NCI-H69 (cell line): ENCODE measurements at regions not wholly inside any gene's neighbourhood (a gene's known extent, or its start where the extent isn't known, plus 50 kb on each side); places are given as distances from the start of the nearest gene placed in this dataset.

Experiments used
- DNase-seq: peaks from one replicate; lab custom pipeline; 2025; lab: John Stamatoyannopoulos, UW

DNA sequence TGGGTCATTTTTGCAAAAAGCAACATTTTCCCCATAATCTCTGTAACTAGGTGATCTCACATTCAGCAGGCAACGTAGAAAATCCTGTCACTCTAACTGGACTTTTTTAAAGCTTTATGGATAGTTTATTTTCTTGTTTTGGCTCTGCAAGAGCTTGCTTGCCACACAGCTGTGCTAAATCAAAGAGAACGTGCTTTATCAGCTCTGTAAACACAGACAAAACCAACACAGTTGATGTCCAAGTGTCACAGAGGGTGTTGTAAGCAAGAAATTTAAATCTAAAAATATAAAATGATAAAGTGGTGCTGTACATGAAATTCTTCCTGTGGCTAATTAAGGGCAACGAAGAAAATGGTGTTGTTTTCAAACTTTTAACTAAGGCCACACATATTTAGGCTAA is 97.5 kb upstream of the STAC start:
- DNase-seq = no peak

DNA sequence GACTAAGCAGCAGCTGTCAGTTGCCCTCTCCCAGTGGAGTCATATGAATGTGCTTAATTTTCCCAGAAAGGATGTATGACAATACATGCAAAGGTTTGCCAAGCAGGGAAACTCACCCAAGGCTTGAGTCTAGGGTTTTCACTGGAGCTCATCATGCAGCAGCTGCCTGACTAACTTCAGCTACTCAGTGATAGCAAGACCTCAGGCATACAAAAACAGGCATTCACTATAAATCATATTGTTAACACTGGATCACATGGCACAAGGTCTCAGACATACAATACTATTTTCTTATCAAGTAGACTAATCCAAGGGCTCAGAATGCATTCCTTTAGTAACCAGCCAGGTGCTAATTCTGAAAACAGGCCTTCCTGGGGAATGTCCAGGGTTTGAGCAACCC is 85.0 kb upstream of the STAC start:
- no peak for DNase-seq

DNA sequence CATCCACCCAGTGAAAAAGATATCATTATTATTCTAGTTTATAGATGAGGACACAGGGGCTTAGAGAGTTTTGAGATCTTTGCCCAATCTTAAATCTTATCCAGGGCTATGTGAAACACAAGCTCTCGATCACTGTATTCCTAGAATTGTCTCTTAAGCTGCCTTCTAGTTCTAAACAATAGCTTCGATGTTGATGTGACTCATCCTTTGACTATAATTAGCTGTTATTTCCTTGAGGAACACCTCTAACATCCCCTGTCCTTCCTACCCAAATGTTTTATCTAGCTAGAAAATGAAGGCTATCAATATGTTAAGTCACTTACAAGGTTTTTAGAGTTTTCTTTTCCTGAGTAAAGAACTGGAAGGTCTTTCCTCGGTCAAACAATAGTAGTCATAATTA is 83.1 kb upstream of the STAC start:
- no peak for DNase-seq

DNA sequence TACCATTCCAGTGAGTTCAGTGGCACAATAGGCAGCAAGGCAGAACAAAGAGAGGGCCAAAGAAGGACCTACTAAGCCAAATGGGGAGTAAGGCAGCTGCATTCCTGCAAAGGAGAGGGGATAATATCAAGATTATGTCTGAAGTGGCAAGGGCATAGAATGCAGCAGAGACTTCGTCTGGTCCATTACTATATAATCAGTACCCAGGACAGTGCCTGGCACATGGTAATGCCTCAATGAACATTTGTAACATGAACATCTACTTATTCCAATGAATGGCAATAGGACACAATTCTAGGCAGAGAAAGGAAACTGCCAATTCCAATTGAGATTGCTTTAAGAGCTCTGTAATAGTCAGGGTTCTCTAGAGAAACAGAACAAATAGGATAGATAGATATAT is 82.1 kb upstream of the STAC start:
- no peak for DNase-seq

DNA sequence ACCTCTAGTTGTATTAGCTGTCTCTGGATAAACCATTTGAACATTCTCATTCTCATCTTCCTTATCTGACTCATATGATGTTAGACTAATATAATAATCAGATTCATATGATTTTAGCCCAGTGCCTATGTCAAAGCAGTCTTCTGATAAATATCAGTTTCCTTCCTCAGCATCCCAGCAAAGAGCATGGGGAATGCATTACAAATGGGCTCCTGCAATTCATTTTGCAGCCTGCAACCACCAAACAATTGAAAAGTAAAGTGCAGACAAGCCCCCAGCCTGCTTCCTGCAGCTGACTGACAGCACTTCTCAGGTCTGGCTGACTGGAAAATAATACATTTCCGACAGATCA is 78.2 kb upstream of the STAC start:
- no peak for DNase-seq

DNA sequence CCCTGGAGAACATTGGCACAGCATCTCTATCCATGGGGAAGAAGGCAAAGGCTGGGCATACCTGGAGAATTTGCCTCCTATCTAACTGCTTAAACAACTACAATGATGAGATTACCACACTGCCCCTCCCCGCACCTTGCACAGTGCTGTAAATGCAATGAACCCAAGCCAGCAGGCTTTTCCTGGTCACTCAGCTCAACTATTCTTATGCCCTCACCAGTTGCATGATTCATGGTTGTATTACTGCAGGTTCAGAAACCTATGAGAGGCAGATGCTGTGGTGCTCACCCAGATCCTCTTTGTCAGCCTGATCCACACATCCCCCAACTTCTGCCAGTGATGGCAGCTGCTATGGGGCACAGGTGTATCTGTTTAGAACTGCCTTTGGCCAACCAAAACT is 77.7 kb upstream of the STAC start:
- DNase-seq = no peak

DNA sequence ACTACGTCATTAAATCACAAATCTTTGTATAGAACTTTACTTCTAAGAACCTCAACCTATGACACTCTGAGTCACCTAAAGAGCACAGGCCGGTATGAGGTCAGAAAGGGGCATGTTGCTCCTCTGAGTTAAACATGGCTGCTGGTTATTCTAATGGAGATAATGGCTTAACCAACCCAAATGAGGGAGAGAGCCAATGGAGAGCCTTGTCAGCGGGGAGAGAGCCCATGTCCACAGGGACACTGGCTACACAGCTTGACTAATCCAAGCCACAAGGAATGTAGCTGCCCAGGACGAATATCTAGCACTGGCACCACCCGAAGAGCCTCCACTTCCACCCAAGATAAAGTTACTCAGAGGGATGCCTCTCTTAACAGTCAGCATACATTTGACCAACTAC is 77.0 kb upstream of the STAC start:
- no peak for DNase-seq

DNA sequence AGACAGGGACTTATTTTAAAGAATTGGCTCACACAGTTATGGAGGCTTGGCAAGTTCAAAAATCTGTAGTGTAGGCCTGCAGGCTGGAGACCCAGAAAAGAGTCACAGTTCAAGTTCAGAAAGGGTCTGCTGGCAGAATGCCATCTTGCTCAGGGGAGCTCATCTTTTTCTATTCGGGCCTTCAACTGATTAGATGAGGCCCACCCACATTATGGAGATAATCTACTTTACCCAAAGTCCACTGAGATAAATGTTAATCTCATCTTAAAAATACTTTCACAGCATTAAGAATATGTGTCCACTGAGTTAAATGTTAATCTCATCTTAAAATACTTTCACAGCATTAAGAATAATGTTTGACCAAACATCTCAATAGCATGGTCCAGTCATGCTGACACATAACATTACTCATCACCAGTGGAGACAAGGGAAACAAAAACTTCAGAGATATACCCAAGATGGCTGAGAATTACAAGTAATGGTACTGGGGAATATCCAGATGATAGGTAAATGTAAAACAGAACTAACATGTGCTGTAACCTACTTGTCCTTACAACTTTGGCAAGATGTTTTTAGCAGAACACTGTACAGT is 74.3 kb upstream of the STAC start:
- no peak for DNase-seq

DNA sequence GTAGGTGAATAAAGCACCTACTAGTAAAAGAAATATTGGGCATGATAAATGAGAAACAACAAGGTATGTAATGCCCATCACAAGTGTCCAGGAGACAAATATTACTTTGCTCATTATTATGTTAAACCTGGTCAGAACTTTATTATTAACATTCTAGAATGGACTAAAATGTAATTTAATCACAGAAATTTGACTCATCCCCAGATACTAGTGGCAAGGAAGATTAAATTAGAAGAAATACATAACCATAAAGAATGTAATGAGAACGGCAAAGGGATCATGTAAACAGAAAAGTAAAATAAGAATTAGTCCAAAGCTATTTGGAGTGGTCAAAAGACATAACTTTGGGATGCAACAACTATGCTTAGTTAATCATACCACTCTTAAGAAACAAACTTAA is 71.2 kb upstream of the STAC start:
- no peak for DNase-seq

DNA sequence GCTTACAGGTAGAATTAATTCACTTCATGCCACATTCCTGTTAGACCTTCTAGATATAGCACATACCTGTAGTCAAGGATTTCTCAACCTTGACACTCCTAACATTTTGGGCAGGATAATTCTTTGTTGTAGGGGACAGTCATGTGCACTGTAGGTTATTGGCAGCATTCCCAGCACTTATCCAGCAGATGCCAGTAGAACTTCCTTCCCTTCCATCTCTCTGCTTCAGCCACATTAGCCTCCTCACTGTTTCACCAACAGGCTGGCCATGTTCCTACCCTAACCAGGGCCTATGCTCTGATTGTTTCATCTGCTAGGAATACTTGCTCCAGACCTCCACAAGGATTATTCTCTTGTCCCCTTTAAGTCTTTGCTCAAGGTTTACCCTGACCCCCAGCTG is 68.0 kb upstream of the STAC start:
- peak; percentile 21 for DNase-seq

DNA sequence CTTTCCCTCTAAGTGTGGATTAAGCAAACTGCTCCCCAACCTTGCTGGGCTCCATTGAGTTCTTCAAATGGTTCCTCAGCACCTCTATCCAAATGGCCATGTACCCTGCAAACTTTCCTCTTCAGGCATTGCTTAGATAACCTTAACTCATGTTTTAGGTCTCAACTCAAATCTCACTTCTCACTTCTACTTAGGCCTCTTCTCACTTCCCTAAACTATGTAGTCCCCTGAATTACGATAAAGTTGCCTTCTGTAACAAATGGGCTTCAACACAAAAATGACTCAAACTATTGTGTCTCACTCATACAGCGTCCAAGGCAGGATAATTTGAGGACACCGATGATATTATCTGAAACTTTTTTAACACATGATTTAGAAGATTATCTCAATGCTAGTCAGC is 62.4 kb upstream of the STAC start:
- DNase-seq = no peak

DNA sequence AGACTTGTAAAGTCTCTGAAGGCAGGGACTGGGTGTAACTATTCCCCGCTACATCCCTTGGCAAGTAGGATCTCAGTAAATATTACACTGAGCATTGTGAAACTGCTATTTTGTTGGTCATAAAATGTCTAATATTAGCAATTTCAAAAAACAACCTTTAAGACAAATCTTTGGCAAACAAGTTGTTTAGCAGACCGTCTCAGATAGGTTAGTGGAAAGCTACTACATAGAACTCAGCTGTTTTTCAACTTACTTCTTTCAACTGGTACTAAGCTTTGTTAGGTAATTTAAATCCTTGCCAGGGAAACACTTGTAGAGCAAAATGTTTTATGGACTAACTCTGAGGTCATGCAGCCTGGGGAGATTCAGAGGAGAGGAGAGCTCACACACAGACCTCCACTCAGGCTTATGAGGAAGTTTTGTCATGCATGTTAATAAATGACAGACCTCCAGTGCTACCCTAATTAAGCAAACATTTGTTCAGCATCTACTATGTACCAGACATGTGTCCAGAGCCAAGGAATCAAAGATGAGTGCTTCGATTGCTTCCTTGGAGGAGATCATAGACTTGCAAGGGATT is 61.6 kb upstream of the STAC start:
- DNase-seq = no peak

DNA sequence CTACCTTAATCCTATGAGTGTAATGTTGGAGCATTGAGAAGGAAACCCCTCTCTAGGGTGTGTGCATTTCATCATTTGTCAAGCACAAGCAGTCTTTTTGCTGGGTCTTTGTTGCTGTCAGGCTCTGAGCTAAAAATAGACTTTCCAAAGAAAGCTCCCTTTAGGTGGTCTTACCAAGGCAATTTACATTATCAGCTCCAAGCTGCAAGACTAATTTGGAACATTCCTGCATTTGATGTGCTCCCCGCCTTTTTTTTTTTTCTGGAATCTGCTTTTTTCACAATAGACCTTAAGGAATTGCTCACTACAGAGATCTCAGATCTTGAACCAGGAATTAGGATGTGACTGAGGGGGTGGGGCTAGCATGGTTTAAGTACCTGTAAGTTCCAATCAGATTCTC is 60.6 kb upstream of the STAC start:
- no peak for DNase-seq
